ENCODE measurements at regions not wholly inside any gene's neighbourhood (a gene's known extent, or its start where the extent isn't known, plus 50 kb on each side); places are given as distances from the start of the nearest gene placed in this dataset.

- no peak for TF ChIP-seq KAT2A (conservative IDR thresholded peaks at IDR 0.05; ENCODE audit: control insufficient read depth, low read depth, low read length)
Measured at GRCh38 chr13:84997858-84998257, 801.4 kb downstream of the SLITRK6 start (continued).

GRCh38 chr13:84994582-84994981 is 804.6 kb downstream of the SLITRK6 start:
- Histone ChIP-seq H4K20me1 (ENCODE audit: control insufficient read depth, insufficient read depth) (no peaks in the 10 kb centered on the region), H3K4me2 (ENCODE audit: control insufficient read depth, insufficient read depth) (no peak overlapping the region), H3K27me3 (replicated peaks in 1 of 2; ENCODE audit: control insufficient read depth in 2 of 2, insufficient read depth in 2 of 2, low read length in 1 of 2) (no peaks in the 10 kb centered on the region), H3K9me3 (replicated peaks; ENCODE audit: control insufficient read depth, insufficient read depth, low read length) (no peaks in the 10 kb centered on the region), H3K27ac (ENCODE audit: control insufficient read depth, insufficient read depth) (no peak overlapping the region), H3K9ac (ENCODE audit: control insufficient read depth, insufficient read depth, low read length) (no peak overlapping the region), H3K79me2 (ENCODE audit: control insufficient read depth, insufficient read depth, low read length) (no peaks in the 10 kb centered on the region), H2AFZ (ENCODE audit: control insufficient read depth, low read depth, low read length) (no peak overlapping the region), H3K4me1 (ENCODE audit: control insufficient read depth, insufficient read depth, low read length) (no peaks in the 10 kb centered on the region), H3K4me3 (no peak overlapping the region), H3K36me3 (ENCODE audit: control insufficient read depth in 2 of 2, insufficient read depth in 2 of 2, low read length in 1 of 2) (no peaks in the 10 kb centered on the region)
- ChIA-PET POLR2A (no interaction called here), RAD21 (ENCODE audit: unreplicated experiment) (no interaction called here), SMC1A (ENCODE audit: uncharacterized antibody, unreplicated experiment) (no interaction called here), CTCF (no interaction called here)
- in situ Hi-C loops (cut with MboI) (no loop called here), intact Hi-C loops (cut with micrococcal nuclease; ENCODE audit: unreplicated experiment) (no loop called here)
- ATAC-seq (no peak), DNase-seq (ENCODE audit: low read depth, low spot score) (no peak), FAIRE-seq (no peak)
- no TSS peak for BruUV-seq (replicated peaks)
- TF ChIP-seq TCF7 (IDR thresholded peaks at IDR 0.05; ENCODE audit: borderline replicate concordance) (no peak), SUPT20H (IDR thresholded peaks at IDR 0.05; ENCODE audit: borderline replicate concordance, control insufficient read depth, low read depth, low read length) (no peak), EED (IDR thresholded peaks at IDR 0.05; ENCODE audit: low read depth) (no peak), IRF5 (IDR thresholded peaks at IDR 0.05; ENCODE audit: borderline replicate concordance) (no peak), MYB (IDR thresholded peaks at IDR 0.05; ENCODE audit: borderline replicate concordance, low read depth, low read length) (no peak), MTA2 (IDR thresholded peaks at IDR 0.05; ENCODE audit: low read depth) (no peak)
